ENCODE measurements at regions not wholly inside any gene's neighbourhood (a gene's known extent, or its start where the extent isn't known, plus 50 kb on each side); places are given as distances from the start of the nearest gene placed in this dataset.

DNA sequence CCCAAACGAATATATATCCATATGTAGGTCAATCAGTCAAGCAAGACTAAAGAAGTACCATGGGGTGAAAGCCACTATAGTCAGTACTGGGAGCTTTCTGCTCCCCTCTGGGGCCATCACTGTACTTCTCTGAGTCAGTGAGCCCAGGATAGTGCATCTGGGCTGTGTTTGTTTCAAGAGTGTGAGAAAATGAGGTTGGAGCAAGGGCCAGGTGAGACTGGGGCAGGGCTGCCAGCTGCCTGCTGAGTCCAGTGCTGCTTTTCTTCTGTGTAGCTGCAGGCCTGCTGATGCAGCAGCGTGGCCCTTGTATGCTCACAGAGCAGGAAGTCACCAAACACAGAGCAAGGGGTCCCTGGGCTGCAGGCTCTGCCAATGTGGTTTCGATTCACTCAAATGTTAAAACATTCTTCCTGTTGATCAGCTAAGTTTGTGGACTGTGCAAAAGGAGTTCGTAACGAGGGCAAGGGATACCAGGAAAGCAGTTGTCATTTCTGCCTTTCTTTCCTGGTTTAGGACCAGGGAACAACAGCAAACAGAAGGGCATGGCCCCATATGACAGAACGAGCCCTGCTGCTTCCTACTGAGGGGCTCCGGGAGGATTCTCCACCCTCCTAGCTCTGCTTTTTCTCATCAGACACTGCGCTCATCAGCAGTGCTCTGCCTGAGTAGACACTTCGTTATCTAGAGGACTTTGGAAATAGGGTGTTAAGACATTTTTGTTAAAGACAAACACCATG is 65.4 kb upstream of the TNS3 start:
- H3K9me3 ChIP-seq (replicated peaks; ENCODE audit: low read length): no peaks in the 10 kb centered on the region
- no peaks in the 10 kb centered on the region for H3K27me3 ChIP-seq (ENCODE audit: control insufficient read depth, insufficient read depth, low read length)
- peaks cover 16% of the 10 kb centered on the region for H3K4me1 ChIP-seq (ENCODE audit: control insufficient read depth, insufficient read depth, low read length)
- H3K4me2 ChIP-seq (ENCODE audit: low read length): no peak overlapping the region
- H3K36me3 ChIP-seq (ENCODE audit: insufficient read depth, low read length): no peaks in the 10 kb centered on the region
- no peak overlapping the region for H3K9ac ChIP-seq (ENCODE audit: low read depth, low read length)
- no peak overlapping the region for H3K4me3 ChIP-seq (ENCODE audit: low read length)

DNA sequence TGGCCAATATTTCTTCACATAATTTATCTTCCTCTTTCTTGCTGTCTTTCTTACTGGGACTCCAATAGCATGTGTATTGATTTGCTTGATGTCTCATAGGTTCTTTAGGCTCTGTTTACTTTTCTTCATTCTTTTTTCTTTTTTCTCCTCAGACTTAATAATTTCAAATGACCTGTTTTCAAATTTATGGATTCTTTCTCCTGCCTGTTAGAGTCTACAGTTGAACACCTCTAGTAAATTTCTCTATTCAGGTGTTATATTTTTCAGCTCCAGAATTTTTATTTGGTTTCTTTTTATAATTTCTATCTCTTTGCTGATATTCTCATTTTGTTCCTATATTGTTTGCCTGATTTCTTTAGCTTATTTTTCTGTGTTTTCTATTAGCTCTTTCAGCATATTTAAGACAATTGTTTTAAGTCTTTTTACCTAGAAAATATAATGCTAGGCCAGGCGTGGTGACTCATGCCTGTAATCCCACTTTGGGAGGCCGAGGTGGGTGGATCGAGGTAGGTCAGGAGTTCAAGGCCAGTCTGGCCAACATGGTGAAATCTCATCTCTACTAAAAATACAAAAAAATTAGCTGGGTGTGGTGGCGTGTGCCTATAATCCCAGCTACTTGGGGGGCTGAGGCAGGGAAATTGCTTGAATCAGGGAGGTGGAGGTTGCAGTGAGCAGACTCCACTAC is 61.9 kb upstream of the TNS3 start:
- Histone ChIP-seq H3K4me1 (ENCODE audit: control insufficient read depth, insufficient read depth, low read length) (peaks cover 16% of the 10 kb centered on the region), H3K4me2 (ENCODE audit: low read length) (no peak overlapping the region), H3K9ac (ENCODE audit: low read depth, low read length) (no peak overlapping the region), H3K27me3 (ENCODE audit: control insufficient read depth, insufficient read depth, low read length) (no peaks in the 10 kb centered on the region), H3K9me3 (replicated peaks; ENCODE audit: low read length) (no peaks in the 10 kb centered on the region), H3K4me3 (ENCODE audit: low read length) (no peak overlapping the region), H3K36me3 (ENCODE audit: insufficient read depth, low read length) (no peaks in the 10 kb centered on the region)

DNA sequence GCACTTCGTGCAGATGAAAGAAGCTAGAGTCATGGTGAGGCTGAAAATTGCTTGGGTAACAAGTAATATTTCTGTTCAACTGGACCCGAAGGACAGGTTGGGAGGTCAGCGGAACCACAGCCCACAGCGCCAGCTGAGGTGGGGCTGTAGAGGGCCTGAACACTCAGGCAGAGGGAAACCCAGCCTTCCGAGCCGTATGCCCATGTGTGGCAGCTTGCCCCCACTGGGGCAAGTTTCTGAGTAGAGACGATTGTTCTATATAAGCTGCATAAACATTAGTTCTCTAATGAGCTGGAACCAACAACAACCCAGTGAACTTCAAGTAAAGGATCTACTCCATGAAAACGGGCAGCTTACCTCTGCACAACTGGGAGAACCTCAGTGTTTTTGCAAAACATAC is 58.4 kb upstream of the TNS3 start:
- Histone ChIP-seq H3K4me1 (ENCODE audit: control insufficient read depth, insufficient read depth, low read length) (peaks cover 34% of the 10 kb centered on the region), H3K4me3 (ENCODE audit: low read length) (no peak overlapping the region), H3K9me3 (replicated peaks; ENCODE audit: low read length) (no peaks in the 10 kb centered on the region), H3K36me3 (ENCODE audit: insufficient read depth, low read length) (no peaks in the 10 kb centered on the region), H3K9ac (ENCODE audit: low read depth, low read length) (peak overlapping the region; percentile 17), H3K4me2 (ENCODE audit: low read length) (no peak overlapping the region), H3K27me3 (ENCODE audit: control insufficient read depth, insufficient read depth, low read length) (no peaks in the 10 kb centered on the region)

DNA sequence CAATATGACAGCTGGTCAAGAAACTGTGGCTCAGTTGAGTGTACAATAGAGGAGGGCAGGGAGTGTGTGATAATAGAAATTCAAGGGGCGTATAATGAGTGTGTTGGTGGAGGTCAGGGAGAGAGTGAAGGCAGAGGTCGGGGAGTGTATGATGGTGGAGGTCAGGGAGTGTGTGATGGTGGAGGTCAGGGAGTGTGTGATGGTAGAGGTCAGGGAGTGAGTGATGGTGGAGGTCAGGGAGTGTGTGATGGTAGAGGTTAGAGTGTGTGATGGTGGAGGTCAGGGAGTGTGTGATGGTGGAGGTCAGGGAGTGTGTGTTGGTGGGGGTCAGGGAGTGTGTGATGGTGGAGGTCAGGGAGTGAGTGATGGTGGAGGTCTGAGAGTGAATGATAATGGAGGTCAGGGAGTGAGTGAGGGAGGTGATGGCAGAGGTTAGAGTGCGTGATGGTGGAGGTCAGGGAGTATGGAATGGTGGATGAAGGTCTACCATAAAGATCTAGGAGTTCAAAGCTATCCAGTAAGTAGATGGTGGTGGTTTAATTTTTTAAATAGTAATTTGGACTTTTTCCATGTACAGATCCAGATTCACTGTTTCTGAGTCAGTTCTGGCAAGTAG is 57.7 kb upstream of the TNS3 start:
- no peak overlapping the region for H3K9ac ChIP-seq (ENCODE audit: low read depth, low read length)
- H3K36me3 ChIP-seq (ENCODE audit: insufficient read depth, low read length): no peaks in the 10 kb centered on the region
- no peaks in the 10 kb centered on the region for H3K27me3 ChIP-seq (ENCODE audit: control insufficient read depth, insufficient read depth, low read length)
- H3K9me3 ChIP-seq (replicated peaks; ENCODE audit: low read length): no peaks in the 10 kb centered on the region
- H3K4me1 ChIP-seq (ENCODE audit: control insufficient read depth, insufficient read depth, low read length): peaks cover 41% of the 10 kb centered on the region
- H3K4me2 ChIP-seq (ENCODE audit: low read length): no peak overlapping the region
- no peak overlapping the region for H3K4me3 ChIP-seq (ENCODE audit: low read length)

DNA sequence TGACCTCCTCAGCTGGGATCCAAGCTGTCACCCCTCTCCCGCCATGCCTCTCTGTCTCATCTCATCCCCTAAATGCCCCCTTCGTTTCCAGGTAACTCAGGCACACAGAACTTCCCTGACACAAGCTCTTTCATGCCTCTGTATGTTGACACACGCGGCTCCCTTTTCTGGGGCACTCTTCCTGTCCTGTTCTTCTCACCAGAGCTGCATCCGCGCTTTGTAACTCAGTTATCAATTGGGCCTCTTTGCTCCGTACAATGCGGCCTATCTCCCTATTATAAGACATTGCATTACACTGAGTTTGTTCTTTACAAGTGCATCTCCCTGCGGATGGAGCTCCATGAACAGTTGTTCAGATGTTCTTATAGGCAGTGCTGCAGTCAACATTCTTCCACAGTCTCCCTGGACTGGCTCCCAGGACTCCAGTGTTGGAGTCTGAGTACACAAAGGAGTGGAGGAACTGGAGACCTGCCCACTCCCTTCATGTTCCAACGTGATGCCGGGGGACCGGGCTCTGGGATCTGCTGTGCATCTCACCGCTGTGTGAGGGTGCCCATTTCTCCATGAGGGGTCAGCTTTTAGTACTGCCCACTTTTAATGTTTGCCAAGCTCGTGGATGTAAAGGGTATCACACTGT is 56.9 kb upstream of the TNS3 start:
- Histone ChIP-seq H3K27me3 (ENCODE audit: control insufficient read depth, insufficient read depth, low read length) (no peaks in the 10 kb centered on the region), H3K9me3 (replicated peaks; ENCODE audit: low read length) (no peaks in the 10 kb centered on the region), H3K4me3 (ENCODE audit: low read length) (no peak overlapping the region), H3K4me1 (ENCODE audit: control insufficient read depth, insufficient read depth, low read length) (peaks cover 49% of the 10 kb centered on the region), H3K36me3 (ENCODE audit: insufficient read depth, low read length) (no peaks in the 10 kb centered on the region), H3K4me2 (ENCODE audit: low read length) (no peak overlapping the region), H3K9ac (ENCODE audit: low read depth, low read length) (no peak overlapping the region)

DNA sequence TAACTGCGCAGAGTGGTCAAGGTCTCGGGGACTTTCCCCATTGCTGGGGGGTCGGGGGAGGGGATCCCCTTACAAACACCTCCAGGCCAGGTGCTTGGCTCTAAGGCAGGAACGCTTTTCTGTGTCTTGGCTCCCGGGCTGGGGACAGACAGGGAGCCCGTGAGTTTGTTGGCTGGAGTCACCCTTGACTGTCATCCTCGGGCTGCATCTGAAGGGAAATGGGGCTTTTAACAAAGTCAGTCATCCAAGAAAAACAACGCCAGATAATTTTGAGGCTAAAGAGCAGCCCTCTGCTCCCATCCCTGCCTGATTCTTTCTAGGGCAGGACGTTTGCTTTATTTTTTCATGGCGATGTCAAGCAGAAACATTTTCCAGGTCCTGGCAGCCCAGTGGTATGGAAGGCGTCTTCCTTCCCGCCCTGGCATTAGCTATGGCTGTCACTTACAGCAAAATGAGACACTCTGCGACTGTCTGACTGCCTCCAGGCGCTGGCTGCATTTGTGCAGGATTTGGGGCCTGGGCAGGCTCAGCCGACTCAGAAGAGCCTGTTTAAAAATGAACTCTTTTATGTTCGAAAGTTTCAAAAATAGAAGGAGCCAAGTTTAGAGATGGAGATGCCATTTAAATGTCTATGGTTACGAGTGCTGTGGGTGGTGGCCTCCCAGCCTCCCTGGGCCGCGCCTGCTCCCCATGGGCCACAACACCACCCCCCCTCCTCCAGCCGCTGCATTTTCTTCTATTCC is 54.7 kb upstream of the TNS3 start:
- Histone ChIP-seq H3K9ac (ENCODE audit: low read depth, low read length) (peak overlapping the region; percentile 49), H3K27me3 (ENCODE audit: control insufficient read depth, insufficient read depth, low read length) (no peaks in the 10 kb centered on the region), H3K4me1 (ENCODE audit: control insufficient read depth, insufficient read depth, low read length) (peaks cover 50% of the 10 kb centered on the region), H3K36me3 (ENCODE audit: insufficient read depth, low read length) (no peaks in the 10 kb centered on the region), H3K4me2 (ENCODE audit: low read length) (peak overlapping the region; percentile 57), H3K4me3 (ENCODE audit: low read length) (peak overlapping the region; percentile 12), H3K9me3 (replicated peaks; ENCODE audit: low read length) (no peaks in the 10 kb centered on the region)

DNA sequence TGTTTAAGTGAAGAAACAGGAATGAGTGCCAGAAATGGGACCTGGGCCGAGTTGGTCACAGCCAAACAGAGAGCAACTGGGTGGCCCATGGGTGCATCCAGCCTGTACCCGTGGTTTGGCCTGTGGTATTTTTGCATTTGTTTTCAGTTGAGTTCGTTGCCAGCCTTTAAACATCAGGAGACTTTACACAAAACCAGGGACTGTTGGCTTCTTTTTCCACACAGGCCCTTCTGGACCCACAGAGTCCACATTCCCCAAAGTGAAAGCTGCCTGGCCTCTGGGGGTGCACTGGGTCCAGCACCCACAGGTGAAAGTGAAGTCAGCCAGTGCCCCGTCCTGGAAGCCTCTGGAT is 54.1 kb upstream of the TNS3 start:
- peak overlapping the region; percentile 57 for H3K4me2 ChIP-seq (ENCODE audit: low read length)
- H3K4me3 ChIP-seq (ENCODE audit: low read length): peak overlapping the region; percentile 12
- no peaks in the 10 kb centered on the region for H3K36me3 ChIP-seq (ENCODE audit: insufficient read depth, low read length)
- H3K27me3 ChIP-seq (ENCODE audit: control insufficient read depth, insufficient read depth, low read length): no peaks in the 10 kb centered on the region
- no peaks in the 10 kb centered on the region for H3K9me3 ChIP-seq (replicated peaks; ENCODE audit: low read length)
- peak overlapping the region; percentile 49 for H3K9ac ChIP-seq (ENCODE audit: low read depth, low read length)
- H3K4me1 ChIP-seq (ENCODE audit: control insufficient read depth, insufficient read depth, low read length): peaks cover 46% of the 10 kb centered on the region

DNA sequence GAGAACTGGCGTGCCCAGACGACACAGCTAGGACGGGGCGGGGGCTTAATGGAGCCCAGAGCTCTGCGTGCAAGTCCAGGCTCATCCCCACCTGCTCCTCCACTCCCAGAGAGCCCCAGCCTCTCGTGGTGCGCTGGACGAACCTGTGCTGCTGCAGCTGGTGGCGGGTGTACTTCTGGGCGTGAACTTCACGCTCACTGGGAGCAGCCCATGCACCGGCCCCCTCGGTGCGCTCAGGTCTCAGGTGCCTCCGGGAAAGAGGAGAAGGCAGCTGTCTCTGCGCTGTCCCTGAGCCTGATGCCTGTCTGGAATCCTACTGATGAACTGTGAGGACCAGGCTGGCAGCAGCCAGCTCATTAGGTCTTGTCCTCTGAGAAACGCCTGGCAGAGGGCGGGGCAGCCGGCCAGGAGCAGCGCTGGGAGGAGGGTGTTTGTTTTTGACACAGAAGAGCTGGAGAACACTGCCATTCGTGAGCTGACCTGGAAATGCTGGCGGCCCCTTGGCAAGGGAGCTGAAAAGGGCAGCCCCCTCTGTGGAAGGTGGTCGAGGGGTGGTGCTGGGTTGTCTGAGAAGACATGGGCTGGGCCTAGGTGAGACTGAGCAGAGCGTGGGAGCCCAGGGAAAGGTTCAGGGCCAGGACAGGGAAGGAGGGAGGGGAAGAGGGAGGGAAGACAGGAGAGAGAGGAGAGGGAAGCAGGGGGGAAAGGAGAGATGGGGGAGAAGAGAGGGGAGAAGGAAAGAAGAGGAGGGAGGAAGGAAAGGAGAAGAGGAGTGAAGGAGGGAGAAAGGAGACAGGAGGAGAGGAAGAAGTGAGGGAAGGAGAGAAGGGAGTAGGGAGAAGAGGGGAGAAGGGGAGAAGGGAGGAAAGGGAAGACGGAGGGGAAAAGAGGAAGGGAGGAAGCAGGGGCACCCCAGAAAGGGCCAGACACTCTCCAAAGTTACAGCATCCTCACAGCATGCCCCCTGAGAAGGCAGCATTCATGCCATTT is 53.5 kb upstream of the TNS3 start:
- Histone ChIP-seq H3K9ac (ENCODE audit: low read depth, low read length) (peak overlapping the region; percentile 49), H3K9me3 (replicated peaks; ENCODE audit: low read length) (no peaks in the 10 kb centered on the region), H3K4me2 (ENCODE audit: low read length) (peak overlapping the region; percentile 57), H3K4me3 (ENCODE audit: low read length) (peak overlapping the region; percentile 29), H3K27me3 (ENCODE audit: control insufficient read depth, insufficient read depth, low read length) (no peaks in the 10 kb centered on the region), H3K36me3 (ENCODE audit: insufficient read depth, low read length) (no peaks in the 10 kb centered on the region), H3K4me1 (ENCODE audit: control insufficient read depth, insufficient read depth, low read length) (peaks cover 39% of the 10 kb centered on the region)

DNA sequence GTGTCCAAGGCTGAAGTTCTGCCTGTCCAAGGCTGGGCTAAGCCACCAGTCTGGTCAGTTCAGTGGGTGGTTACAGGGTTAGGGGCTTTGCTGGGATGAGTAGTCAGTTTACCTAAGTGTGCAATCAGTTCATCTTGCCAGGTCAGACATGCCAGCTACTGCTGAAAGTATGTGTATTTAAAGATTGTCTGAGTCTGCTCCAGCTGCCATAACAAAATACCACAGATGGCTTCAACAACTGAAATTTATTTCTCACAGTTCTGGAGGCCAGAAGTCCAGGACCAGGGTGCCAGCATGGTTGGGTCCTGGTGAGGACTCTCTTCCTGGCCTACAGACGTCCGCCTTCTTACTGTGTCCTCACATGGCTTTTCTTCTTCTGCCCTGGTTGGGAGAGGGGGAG is 52.4 kb upstream of the TNS3 start:
- Histone ChIP-seq H3K4me3 (ENCODE audit: low read length) (no peak overlapping the region), H3K36me3 (ENCODE audit: insufficient read depth, low read length) (no peaks in the 10 kb centered on the region), H3K9ac (ENCODE audit: low read depth, low read length) (peak overlapping the region; percentile 7), H3K9me3 (replicated peaks; ENCODE audit: low read length) (no peaks in the 10 kb centered on the region), H3K4me2 (ENCODE audit: low read length) (no peak overlapping the region), H3K27me3 (ENCODE audit: control insufficient read depth, insufficient read depth, low read length) (no peaks in the 10 kb centered on the region), H3K4me1 (ENCODE audit: control insufficient read depth, insufficient read depth, low read length) (peaks cover 35% of the 10 kb centered on the region)

DNA sequence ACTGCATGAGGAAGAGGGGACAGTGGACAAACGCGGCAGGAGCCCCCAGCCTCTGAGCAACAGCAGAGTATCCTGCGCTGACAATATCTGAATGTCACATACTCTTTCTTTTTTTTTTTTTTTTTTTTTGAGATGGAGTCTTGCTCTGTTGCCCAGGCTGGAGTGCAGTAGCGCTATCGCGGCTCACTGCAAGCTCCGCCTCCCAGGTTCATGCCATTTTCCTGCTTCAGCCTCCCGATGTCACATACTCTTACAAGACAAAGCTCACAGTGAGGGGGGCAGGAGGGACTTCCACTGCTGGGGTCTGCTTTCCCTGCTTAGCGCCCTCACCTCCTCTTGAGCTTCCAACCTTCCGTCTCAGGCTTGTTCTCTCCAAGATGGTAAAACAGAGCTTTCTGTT is 51.2 kb upstream of the TNS3 start:
- H3K4me1 ChIP-seq (ENCODE audit: control insufficient read depth, insufficient read depth, low read length): peaks cover 35% of the 10 kb centered on the region

More for the DNA sequence above, 51.2 kb upstream of the TNS3 start:
- Histone ChIP-seq H3K36me3 (ENCODE audit: insufficient read depth, low read length) (no peaks in the 10 kb centered on the region), H3K4me3 (ENCODE audit: low read length) (no peak overlapping the region), H3K4me2 (ENCODE audit: low read length) (no peak overlapping the region), H3K9ac (ENCODE audit: low read depth, low read length) (no peak overlapping the region), H3K27me3 (ENCODE audit: control insufficient read depth, insufficient read depth, low read length) (no peaks in the 10 kb centered on the region), H3K9me3 (replicated peaks; ENCODE audit: low read length) (no peaks in the 10 kb centered on the region)
